HL-60 (cell line): ENCODE measurements at regions not wholly inside any gene's neighbourhood (a gene's known extent, or its start where the extent isn't known, plus 50 kb on each side); places are given as distances from the start of the nearest gene placed in this dataset.

ENCODE experiments used
- DNase-seq, 2 experiments: peaks; one replicate each; pipeline ENCODE4 v3.0.0-alpha.2; 2010 to 2020; ENCODE audit warnings: low read depth in 1 of 2, low spot score in 1 of 2
- H3K27ac ChIP-seq: fragments of 250-450 bp; sonication (Bioruptor Pico); replicated peaks from 2 replicates; pipeline ENCODE4 v1.5.1; 2020; ENCODE audit warnings: mild to moderate bottlenecking, moderate library complexity
- H3K27me3 ChIP-seq: fragments of 250-450 bp; sonication (Bioruptor Pico); 2 replicates; pipeline ENCODE4 v1.5.1; 2021; ENCODE audit warnings: mild to moderate bottlenecking, moderate library complexity; ENCODE audit not compliant: insufficient read depth, poor library complexity, severe bottlenecking
- H3K4me3 ChIP-seq: replicated peaks from 2 replicates; pipeline ENCODE4 v1.5.1; 2011; ENCODE audit warnings: mild to moderate bottlenecking, control low read depth, low read length; ENCODE audit not compliant: insufficient read depth
- GABPA ChIP-seq: IDR thresholded peaks from 2 replicates; pipeline ENCODE4 v1.6.1; 2012; ENCODE audit warnings: low read depth
- POLR2AphosphoS5 ChIP-seq: IDR thresholded peaks from 2 replicates; pipeline ENCODE4 v1.6.1; 2012; ENCODE audit warnings: low read depth
- SPI1 ChIP-seq: IDR thresholded peaks from 2 replicates; pipeline ENCODE4 v1.6.1; 2012; ENCODE audit warnings: low read depth, mild to moderate bottlenecking, borderline replicate concordance
- TF ChIP-seq, protein P1 (sequence below): IDR thresholded peaks from 2 replicates; pipeline ENCODE4 v1.6.1; 2012; ENCODE audit warnings: low read depth; ENCODE audit not compliant: insufficient replicate concordance
- TF ChIP-seq, protein P2 (sequence below): IDR thresholded peaks from one replicate; pipeline ENCODE4 v1.5.1; 2011; ENCODE audit warnings: low read length, control low read depth, inconsistent platforms; ENCODE audit not compliant: insufficient read depth

DNA sequence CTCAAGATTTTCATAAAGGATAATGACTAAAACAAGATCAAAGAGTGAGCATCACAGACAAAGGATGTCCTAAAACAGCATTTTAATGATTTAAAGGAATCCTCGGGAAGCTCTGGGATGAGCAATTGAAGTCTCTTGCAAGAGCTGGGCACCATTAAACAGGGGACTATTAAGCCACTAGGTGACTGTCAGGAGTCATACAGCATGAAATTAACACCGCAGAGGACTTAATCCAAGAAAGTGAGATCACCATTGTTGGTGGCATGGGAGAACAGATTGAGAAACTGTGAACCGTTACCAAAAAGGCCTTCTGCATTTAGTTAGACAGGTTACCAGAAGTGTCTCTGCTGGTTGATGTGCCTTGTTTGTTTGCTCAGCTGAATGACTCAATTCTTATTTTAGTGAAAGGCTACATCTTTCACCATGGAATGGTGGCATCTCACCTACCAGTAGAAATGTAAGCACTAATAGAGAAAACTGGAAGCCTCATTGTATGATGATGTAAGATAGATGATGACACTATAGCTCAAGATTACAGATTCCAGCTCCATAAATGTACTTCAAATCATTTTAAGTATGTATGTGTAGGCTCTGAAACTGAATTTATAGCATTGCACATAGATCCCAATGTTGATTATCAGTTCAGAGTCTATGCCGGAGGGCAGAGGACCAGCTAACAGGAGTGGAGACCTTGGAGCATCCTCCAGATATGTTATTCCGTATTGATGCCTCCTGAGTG is 427.6 kb downstream of the SUCLG1 start:
- Histone ChIP-seq H3K27ac (no peak overlapping the region), H3K27me3 (no peaks in the 10 kb centered on the region), H3K4me3 (no peak overlapping the region)
- DNase-seq = no peak
- TF ChIP-seq POLR2AphosphoS5 = no peak
- TF ChIP-seq, protein P1, sequence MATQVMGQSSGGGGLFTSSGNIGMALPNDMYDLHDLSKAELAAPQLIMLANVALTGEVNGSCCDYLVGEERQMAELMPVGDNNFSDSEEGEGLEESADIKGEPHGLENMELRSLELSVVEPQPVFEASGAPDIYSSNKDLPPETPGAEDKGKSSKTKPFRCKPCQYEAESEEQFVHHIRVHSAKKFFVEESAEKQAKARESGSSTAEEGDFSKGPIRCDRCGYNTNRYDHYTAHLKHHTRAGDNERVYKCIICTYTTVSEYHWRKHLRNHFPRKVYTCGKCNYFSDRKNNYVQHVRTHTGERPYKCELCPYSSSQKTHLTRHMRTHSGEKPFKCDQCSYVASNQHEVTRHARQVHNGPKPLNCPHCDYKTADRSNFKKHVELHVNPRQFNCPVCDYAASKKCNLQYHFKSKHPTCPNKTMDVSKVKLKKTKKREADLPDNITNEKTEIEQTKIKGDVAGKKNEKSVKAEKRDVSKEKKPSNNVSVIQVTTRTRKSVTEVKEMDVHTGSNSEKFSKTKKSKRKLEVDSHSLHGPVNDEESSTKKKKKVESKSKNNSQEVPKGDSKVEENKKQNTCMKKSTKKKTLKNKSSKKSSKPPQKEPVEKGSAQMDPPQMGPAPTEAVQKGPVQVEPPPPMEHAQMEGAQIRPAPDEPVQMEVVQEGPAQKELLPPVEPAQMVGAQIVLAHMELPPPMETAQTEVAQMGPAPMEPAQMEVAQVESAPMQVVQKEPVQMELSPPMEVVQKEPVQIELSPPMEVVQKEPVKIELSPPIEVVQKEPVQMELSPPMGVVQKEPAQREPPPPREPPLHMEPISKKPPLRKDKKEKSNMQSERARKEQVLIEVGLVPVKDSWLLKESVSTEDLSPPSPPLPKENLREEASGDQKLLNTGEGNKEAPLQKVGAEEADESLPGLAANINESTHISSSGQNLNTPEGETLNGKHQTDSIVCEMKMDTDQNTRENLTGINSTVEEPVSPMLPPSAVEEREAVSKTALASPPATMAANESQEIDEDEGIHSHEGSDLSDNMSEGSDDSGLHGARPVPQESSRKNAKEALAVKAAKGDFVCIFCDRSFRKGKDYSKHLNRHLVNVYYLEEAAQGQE = no peak
- no peak for TF ChIP-seq SPI1
- no peak for TF ChIP-seq GABPA
- TF ChIP-seq, protein P2, sequence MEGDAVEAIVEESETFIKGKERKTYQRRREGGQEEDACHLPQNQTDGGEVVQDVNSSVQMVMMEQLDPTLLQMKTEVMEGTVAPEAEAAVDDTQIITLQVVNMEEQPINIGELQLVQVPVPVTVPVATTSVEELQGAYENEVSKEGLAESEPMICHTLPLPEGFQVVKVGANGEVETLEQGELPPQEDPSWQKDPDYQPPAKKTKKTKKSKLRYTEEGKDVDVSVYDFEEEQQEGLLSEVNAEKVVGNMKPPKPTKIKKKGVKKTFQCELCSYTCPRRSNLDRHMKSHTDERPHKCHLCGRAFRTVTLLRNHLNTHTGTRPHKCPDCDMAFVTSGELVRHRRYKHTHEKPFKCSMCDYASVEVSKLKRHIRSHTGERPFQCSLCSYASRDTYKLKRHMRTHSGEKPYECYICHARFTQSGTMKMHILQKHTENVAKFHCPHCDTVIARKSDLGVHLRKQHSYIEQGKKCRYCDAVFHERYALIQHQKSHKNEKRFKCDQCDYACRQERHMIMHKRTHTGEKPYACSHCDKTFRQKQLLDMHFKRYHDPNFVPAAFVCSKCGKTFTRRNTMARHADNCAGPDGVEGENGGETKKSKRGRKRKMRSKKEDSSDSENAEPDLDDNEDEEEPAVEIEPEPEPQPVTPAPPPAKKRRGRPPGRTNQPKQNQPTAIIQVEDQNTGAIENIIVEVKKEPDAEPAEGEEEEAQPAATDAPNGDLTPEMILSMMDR = no peak

DNA sequence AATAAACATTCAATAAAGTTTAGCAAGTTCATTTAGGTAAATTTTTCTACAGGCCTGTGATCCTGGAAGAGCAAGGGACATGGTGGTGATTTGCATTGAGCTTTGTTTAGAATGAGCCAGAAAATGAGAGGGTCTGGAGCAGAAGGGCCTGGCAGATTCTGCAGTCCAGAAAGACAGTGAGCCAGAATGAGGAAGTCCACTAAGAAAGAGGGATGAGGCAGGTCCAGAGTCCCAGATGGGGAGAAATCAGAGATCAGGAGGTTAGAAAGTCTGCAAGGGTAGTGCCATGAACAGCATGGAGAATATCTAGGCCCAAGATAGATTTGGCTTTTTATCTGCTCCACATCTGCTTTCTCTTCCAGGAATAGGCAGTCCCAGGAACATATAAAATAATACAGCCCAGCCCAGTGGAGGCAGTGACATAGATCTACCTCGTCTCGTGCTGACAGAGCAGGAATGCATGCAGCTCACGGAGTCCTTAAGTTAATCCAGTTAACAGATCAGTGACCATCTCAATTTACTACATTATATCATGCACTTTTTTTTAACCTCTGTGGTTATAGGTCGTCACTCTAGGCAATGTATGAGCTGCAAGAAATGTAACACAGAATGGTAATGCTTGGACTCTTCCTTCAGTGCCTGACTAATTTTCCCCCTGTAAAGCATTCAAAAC is 429.0 kb downstream of the SUCLG1 start:
- H3K4me3 ChIP-seq = no peak overlapping the region
- no peaks in the 10 kb centered on the region for H3K27me3 ChIP-seq
- DNase-seq = no peak
- TF ChIP-seq, protein P2 = no peak
- TF ChIP-seq, protein P1 = no peak
- TF ChIP-seq SPI1 = peak; percentile 66
- TF ChIP-seq POLR2AphosphoS5 = no peak
- no peak overlapping the region for H3K27ac ChIP-seq

DNA sequence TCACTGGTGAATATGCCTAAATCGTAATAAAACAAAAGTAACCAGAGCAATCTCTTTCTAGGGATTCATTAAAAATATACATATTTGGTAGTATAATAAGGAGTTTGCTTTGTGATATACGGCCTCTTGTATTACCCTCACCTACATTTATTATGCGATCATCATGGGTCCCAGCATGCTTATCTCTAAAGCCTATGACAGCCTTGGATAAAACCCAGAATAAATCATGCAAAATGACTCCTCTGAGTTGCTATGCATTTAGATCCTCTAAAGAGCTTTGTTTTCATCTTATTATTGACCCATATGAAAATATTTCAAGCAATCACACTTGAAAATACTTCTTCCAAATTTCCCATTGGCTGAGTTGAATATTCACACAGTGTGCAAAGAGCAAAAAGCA is 432.3 kb downstream of the SUCLG1 start:
- H3K27me3 ChIP-seq = no peaks in the 10 kb centered on the region
- no peak for DNase-seq
- no peak overlapping the region for H3K4me3 ChIP-seq
- TF ChIP-seq GABPA = no peak
- no peak for TF ChIP-seq POLR2AphosphoS5
- TF ChIP-seq, protein P1 = no peak
- TF ChIP-seq, protein P2 = no peak
- no peak for TF ChIP-seq SPI1
- no peak overlapping the region for H3K27ac ChIP-seq
